GM12892 (cell line): ENCODE measurements at regions not wholly inside any gene's neighbourhood (a gene's known extent, or its start where the extent isn't known, plus 50 kb on each side); places are given as distances from the start of the nearest gene placed in this dataset.
"Not testable (repeated sequence)": the region's sequence is repeated elsewhere in the genome, so short reads cannot be mapped to it uniquely, and the experiment has no call there.

Experiments used
- DNase-seq: peaks from one replicate; pipeline ENCODE4 v3.0.0; 2011; ENCODE audit not compliant: insufficient read length
- FAIRE-seq: peaks from 2 replicates; lab custom pipeline; 2011; peaks lifted over from hg19 to GRCh38; lab: Jason Lieb, UNC
- POLR2A ChIP-seq: IDR thresholded peaks from 2 replicates; pipeline ENCODE4 v1.6.1; 2011; ENCODE audit warnings: low read depth, low read length, control low read depth
- POLR2AphosphoS5 ChIP-seq: IDR thresholded peaks from 2 replicates; pipeline ENCODE4 v1.6.1; 2011; ENCODE audit warnings: low read depth, low read length, control low read depth
- TAF1 ChIP-seq: IDR thresholded peaks from 2 replicates; pipeline ENCODE4 v1.6.1; 2011; ENCODE audit warnings: low read depth, mild to moderate bottlenecking, control low read depth, low read length, borderline replicate concordance

GRCh38 chr5:142542078-142542477 is 143.8 kb downstream of the FGF1 start:
- no peak for DNase-seq
- FAIRE-seq = no peak
- no peak for TF ChIP-seq POLR2A
- no peak for TF ChIP-seq TAF1
- no peak for TF ChIP-seq POLR2AphosphoS5

- FAIRE-seq = no peak
- DNase-seq = no peak
- TF ChIP-seq POLR2A = no peak
- no peak for TF ChIP-seq POLR2AphosphoS5
- no peak for TF ChIP-seq TAF1
Observed at GRCh38 chr5:142540922-142541422, 144.9 kb downstream of the FGF1 start.

- TF ChIP-seq POLR2A (no peak), POLR2AphosphoS5 (no peak), TAF1 (no peak)
- no peak for DNase-seq
- FAIRE-seq = no peak
Observed at GRCh38 chr5:142539154-142539740, 146.6 kb downstream of the FGF1 start.

- no peak for FAIRE-seq
- no peak for DNase-seq
- TF ChIP-seq POLR2AphosphoS5 (no peak), TAF1 (no peak), POLR2A (no peak)
Observed at GRCh38 chr5:142537938-142538337, 148.0 kb downstream of the FGF1 start.

- FAIRE-seq (no peak), DNase-seq (no peak)
- no peak for TF ChIP-seq POLR2AphosphoS5
- no peak for TF ChIP-seq TAF1
- no peak for TF ChIP-seq POLR2A
Observed at GRCh38 chr5:142532781-142533176, 153.1 kb downstream of the FGF1 start.

- TF ChIP-seq POLR2A = no peak
- FAIRE-seq (no peak), DNase-seq (no peak)
Observed at GRCh38 chr5:142531977-142532780, 153.7 kb downstream of the FGF1 start.

GRCh38 chr5:142530904-142531303 is 155.0 kb downstream of the FGF1 start:
- no peak for TF ChIP-seq POLR2A
- TF ChIP-seq TAF1 = no peak
- no peak for TF ChIP-seq POLR2AphosphoS5
- DNase-seq = no peak
- FAIRE-seq = no peak

- no peak for DNase-seq
- TF ChIP-seq POLR2A (no peak), POLR2AphosphoS5 (no peak), TAF1 (no peak)
- no peak for FAIRE-seq
Observed at GRCh38 chr5:142529626-142530278, 156.1 kb downstream of the FGF1 start.

GRCh38 chr5:142527664-142528295 is 158.1 kb downstream of the FGF1 start:
- FAIRE-seq (no peak), DNase-seq (no peak)
- TF ChIP-seq TAF1 (no peak), POLR2AphosphoS5 (no peak), POLR2A (no peak)

- FAIRE-seq = no peak
- no peak for DNase-seq
- TF ChIP-seq POLR2AphosphoS5 = no peak
- TF ChIP-seq TAF1 = no peak
- no peak for TF ChIP-seq POLR2A
Observed at GRCh38 chr5:142527234-142527633, 158.7 kb downstream of the FGF1 start.

- FAIRE-seq (no peak), DNase-seq (no peak)
- TF ChIP-seq POLR2A (no peak), POLR2AphosphoS5 (no peak), TAF1 (no peak)
Observed at GRCh38 chr5:142522983-142523382, 162.9 kb downstream of the FGF1 start.

GRCh38 chr5:142521706-142522105 is 164.2 kb downstream of the FGF1 start:
- DNase-seq (no peak), FAIRE-seq (no peak)
- TF ChIP-seq TAF1 (no peak), POLR2AphosphoS5 (no peak), POLR2A (no peak)

- FAIRE-seq (no peak), DNase-seq (no peak)
- TF ChIP-seq POLR2A (no peak), POLR2AphosphoS5 (no peak), TAF1 (no peak)
Observed at GRCh38 chr5:142520885-142521284, 165.0 kb downstream of the FGF1 start.

GRCh38 chr5:142519913-142520312 is 166.0 kb downstream of the FGF1 start:
- not testable (repeated sequence) for DNase-seq, FAIRE-seq
